ENCODE measurements at regions not wholly inside any gene's neighbourhood (a gene's known extent, or its start where the extent isn't known, plus 50 kb on each side); places are given as distances from the start of the nearest gene placed in this dataset.

DNA sequence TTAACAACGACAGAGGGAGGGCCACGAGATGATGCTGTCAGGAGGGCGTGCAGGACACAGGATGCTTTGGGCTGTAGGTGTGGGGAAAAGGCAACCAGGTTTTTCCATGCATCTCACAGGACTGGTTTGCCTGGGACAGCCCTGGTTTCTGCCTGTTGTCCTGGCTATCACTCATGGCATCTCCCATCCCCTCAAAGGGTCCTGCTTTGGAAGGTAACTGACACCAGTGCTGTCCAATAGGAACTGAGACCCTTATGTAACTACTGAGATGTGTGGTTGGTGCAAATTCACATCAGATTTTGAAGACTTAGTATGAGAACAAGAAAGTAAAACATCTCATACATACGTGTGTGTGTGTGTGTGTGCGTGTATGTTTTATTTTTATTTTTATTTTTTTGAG lies 144.2 kb downstream of the URI1 start:
- TF ChIP-seq, protein P1, sequence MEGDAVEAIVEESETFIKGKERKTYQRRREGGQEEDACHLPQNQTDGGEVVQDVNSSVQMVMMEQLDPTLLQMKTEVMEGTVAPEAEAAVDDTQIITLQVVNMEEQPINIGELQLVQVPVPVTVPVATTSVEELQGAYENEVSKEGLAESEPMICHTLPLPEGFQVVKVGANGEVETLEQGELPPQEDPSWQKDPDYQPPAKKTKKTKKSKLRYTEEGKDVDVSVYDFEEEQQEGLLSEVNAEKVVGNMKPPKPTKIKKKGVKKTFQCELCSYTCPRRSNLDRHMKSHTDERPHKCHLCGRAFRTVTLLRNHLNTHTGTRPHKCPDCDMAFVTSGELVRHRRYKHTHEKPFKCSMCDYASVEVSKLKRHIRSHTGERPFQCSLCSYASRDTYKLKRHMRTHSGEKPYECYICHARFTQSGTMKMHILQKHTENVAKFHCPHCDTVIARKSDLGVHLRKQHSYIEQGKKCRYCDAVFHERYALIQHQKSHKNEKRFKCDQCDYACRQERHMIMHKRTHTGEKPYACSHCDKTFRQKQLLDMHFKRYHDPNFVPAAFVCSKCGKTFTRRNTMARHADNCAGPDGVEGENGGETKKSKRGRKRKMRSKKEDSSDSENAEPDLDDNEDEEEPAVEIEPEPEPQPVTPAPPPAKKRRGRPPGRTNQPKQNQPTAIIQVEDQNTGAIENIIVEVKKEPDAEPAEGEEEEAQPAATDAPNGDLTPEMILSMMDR (IDR thresholded peaks at IDR 0.05) = no peak

DNA sequence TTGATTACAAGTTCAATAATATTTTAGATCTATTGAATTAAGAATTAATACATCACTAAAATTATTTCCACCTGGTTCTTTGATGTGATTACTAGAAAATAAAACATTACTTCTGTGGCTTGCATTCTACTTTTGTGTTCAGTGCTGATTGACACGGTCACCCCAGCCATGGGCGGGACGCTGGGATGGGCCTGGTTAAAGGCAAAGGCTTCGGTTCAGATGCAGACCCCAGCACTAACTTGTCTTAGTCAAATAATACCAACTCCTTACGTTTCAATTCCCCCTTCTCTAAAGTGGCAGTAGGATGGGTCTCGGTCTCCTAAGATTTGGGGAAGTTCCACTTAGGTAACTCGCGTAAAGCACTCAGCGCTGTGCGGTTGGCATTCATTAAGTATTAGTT lies 144.9 kb downstream of the URI1 start:
- TF ChIP-seq, protein P1 (IDR thresholded peaks at IDR 0.05) = no peak

DNA sequence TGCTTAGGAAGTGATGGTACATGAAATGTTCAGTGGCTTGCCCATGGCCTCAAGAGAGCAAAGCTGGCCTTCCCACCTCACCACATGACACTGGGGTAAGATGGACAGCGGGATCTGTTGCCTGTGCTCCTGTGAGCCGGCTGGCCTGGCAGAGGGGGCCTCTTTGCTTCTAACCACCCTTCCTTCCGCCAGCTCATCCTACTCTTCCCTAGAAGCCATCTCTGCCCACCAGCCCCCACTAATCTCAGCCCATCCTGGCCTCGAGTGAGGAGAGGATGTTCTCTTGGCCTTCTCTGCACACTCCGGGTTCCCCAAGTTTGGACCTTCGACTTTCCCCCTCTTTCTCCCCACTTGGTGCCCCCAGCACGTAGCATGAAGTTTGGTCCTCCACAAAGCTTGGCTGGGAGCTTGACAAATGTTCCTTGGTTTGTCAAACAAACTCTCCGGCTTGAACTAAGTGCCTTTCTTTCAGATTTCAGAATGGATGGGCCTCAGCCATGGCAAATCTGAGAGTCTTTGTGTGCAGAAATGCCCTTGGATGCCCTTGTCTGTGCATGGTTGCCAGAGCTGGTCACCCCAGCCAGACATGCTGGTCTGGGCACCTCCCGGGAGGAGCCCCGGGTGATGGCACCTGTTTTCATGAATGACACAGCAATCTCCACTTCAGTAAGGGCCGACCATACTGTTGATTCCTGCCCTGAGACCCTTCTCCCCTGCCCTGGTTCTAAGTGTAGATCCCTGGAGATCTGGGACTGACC lies 145.5 kb downstream of the URI1 start:
- TF ChIP-seq, protein P1 (IDR thresholded peaks at IDR 0.05) = no peak

DNA sequence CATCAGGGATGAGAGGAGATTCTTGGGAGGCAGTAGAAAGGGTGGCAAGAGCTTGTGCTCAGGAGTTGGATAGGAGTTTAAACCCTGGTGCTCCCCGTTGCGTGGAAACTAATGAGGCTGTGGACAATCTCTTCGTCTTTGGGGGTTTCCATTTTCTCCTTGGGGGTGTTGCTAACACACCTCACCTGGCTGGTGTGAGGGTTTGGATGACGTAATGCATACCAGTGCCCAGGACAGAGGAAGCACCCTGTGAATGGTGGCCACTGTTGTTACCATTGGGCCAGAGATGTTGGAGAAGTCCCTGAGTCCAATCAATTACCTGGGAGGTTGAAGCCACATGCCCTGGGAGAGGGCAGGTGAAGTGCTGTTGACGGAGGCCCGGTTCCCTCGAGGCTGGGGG lies 146.5 kb downstream of the URI1 start:
- TF ChIP-seq, protein P1 (IDR thresholded peaks at IDR 0.05) = no peak

DNA sequence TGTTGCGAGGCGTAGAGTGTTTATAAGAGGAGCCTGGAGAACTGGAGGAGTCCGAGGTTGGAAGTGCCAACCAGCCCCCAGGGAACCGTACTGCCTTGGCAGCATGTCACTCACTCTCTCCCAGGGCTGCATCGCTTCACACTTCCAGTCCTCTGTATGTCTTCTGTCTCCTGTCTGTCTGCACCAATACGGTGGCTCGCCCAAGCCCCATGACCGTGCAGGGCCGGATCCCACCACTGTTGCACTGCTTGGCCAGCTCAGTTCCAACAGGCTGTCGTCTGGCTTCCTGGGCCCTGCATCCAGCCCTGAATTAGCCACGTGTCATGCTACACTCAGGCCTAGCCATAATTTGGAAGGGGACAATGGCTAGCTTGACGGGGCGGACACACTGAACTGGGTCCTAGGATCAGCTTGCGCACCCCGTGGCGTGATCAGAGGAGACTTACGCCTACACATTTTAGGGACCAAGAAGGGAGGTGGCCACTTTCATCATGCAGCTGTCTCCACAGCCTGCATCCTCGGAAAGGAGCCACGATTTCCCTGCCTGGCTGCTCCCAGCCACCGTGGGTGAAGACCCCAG lies 147.1 kb downstream of the URI1 start:
- TF ChIP-seq, protein P1 (IDR thresholded peaks at IDR 0.05) = no peak

DNA sequence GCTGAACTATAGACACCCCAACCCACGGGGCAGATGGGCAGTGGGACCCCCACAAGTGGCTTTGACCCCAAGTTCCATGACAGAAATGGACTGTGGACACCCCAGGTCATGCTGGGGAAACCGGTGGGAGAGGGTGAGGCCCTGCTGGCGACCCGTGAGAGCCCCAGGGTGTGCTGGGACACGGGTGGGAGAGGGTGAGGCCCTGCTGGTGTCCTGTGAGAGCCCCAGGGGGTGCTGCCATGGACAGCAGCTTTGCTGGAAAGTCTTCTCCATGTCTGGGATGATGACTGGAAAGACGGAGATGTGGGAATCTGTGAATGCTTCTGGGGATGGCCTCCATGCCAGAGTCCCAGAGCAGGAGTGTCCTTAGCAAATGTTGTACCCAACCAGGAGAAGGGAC lies 148.4 kb downstream of the URI1 start:
- TF ChIP-seq, protein P1 (IDR thresholded peaks at IDR 0.05) = no peak

DNA sequence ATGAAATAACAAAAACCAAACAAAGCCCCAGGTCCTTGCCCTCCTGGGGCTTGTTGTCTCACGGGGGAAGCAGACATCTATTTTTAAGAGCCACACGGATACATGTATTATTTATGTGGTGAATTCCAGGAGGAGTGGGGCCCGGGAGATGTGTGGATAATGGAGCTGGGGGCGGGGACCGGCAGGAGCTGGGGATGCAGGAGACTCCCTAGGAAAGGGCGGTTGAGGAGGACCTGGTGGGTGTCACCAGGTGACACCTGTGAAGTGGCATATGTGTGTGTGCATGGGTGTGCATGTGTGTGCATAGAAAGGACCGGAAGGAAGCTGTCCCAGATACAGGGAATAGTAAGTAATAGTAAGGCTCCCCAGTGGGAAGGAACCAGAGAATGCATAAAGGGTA lies 148.9 kb downstream of the URI1 start:
- TF ChIP-seq, protein P1 (IDR thresholded peaks at IDR 0.05) = no peak
